ENCODE measurements at regions not wholly inside any gene's neighbourhood (a gene's known extent, or its start where the extent isn't known, plus 50 kb on each side); places are given as distances from the start of the nearest gene placed in this dataset.

DNA sequence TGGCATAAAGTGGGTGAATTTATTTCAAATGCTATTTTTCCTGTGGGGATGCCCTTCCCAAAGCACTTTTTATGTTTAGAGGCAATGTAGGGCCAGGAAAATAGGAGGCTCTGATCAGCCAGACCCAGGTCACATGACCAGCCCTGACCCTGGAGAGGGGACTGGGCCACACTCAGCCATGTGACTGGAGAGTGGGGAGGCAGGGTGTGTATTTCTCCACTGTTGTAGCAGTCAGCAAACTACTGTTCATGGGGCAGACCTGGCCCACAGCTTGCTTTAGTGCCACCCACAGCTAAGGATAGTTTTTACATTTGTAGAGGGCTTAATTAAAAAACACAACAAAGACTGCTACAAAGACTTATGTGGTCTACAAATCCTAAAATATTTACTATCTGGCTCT, 153.8 kb downstream of the ACTL8 start:
- TF ChIP-seq, protein P1, sequence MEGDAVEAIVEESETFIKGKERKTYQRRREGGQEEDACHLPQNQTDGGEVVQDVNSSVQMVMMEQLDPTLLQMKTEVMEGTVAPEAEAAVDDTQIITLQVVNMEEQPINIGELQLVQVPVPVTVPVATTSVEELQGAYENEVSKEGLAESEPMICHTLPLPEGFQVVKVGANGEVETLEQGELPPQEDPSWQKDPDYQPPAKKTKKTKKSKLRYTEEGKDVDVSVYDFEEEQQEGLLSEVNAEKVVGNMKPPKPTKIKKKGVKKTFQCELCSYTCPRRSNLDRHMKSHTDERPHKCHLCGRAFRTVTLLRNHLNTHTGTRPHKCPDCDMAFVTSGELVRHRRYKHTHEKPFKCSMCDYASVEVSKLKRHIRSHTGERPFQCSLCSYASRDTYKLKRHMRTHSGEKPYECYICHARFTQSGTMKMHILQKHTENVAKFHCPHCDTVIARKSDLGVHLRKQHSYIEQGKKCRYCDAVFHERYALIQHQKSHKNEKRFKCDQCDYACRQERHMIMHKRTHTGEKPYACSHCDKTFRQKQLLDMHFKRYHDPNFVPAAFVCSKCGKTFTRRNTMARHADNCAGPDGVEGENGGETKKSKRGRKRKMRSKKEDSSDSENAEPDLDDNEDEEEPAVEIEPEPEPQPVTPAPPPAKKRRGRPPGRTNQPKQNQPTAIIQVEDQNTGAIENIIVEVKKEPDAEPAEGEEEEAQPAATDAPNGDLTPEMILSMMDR (IDR thresholded peaks at IDR 0.05 in 2 of 3, conservative IDR thresholded peaks at IDR 0.05 in 1 of 3; ENCODE audit: borderline replicate concordance in 1 of 3, insufficient read depth in 1 of 3, low read depth in 2 of 3, low read length in 2 of 3), result no peak
- TF ChIP-seq POLR2A (IDR thresholded peaks at IDR 0.05; ENCODE audit: borderline replicate concordance, extremely low read depth, insufficient read depth, insufficient read length), result no peak
- TF ChIP-seq EZH2phosphoT487 (IDR thresholded peaks at IDR 0.05; ENCODE audit: borderline replicate concordance), result no peak
- no peak for TF ChIP-seq POLR2AphosphoS5 (IDR thresholded peaks at IDR 0.05; ENCODE audit: low read depth, low read length)
- TF ChIP-seq EZH2 (IDR thresholded peaks at IDR 0.05), result no peak
- TF ChIP-seq, protein P2, sequence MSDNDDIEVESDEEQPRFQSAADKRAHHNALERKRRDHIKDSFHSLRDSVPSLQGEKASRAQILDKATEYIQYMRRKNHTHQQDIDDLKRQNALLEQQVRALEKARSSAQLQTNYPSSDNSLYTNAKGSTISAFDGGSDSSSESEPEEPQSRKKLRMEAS (IDR thresholded peaks at IDR 0.05), result no peak
- no peak for TF ChIP-seq CEBPB (IDR thresholded peaks at IDR 0.05; ENCODE audit: low read depth)

Data from HCT116 (cell line).